ENCODE measurements at regions not wholly inside any gene's neighbourhood (a gene's known extent, or its start where the extent isn't known, plus 50 kb on each side); places are given as distances from the start of the nearest gene placed in this dataset.
"Not testable (repeated sequence)": the region's sequence is repeated elsewhere in the genome, so short reads cannot be mapped to it uniquely, and the experiment has no call there.

DNA sequence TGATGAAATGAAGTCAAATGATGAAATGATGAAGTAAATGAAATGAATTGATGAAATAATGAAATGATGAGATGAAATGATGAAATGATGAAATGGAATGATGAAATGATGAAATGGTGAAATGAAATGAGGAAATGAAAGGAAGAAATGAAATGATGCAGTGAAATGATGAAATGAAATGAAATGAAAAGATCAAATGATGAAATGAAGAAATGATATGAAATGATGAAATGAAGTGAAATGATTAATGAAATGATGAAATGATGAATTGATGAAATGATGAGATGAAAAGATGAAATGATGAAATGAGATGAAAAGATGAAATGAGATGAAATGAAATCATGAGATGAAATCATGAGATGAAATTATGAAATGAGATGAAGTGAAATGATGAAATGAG, 139.2 kb upstream of the ERV3-1 start:
- not testable (repeated sequence) for DNase-seq

DNA sequence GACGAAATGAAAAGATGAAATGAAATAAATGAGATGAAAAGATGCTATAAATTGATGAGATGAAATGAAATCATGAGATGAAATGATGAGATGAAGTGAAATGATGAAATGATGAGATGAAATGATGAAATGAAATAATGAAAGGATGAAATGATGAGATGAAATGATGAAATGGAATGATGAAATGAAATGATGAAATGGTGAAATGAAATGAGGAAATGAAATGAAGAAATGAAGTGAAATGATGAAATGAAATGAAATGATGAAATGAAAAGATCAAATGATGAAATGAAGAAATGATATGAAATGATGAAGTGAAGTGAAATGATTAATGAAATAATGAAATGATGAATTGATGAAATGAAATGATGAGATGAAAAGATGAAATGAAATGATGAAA, 138.5 kb upstream of the ERV3-1 start:
- DNase-seq: not testable (repeated sequence)

- not testable (repeated sequence) for DNase-seq
These were observed 138.1 kb upstream of the ERV3-1 start for GRCh38 chr7:65144557-65144956.

DNA sequence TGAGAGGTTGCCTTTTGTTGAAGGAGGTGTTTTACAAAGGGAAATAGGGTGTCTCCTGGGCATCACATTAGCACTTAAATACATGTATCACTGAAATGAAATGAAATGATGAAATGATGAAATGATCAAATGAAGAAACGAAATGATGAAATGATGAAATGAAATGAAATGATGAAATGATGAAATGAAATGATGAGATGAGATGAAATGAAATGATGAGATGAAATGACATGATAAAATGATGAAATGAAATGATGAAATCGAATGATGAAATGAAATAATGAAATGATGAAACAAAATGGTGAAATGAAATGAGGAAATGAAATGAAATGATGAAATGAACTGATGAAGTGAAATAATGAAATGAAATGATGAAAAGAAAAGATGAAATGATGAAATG, 137.6 kb upstream of the ERV3-1 start:
- not testable (repeated sequence) for DNase-seq

DNA sequence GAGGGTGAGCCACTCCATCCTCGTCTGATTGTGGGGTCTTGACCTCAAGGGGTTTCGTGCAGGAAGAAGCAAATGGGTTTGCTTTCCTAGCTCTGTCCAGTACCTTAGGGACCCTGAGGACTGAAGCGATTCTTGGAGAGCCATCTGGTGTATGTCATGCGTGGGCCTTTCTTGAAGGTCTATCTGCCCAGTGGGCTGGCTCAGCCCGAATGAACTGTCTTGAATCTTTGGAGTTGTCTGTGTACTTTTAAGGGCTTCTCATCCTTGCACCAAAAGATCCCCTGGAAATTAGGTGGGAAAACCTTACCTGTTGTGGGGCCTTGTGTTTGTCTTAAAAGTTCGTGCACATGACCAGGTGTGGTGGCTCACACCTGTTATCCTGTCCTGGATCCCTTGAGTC, 135.4 kb upstream of the ERV3-1 start:
- DNase-seq: not testable (repeated sequence)

- DNase-seq: not testable (repeated sequence)
These were observed 134.9 kb upstream of the ERV3-1 start for GRCh38 chr7:65141405-65141778.

DNA sequence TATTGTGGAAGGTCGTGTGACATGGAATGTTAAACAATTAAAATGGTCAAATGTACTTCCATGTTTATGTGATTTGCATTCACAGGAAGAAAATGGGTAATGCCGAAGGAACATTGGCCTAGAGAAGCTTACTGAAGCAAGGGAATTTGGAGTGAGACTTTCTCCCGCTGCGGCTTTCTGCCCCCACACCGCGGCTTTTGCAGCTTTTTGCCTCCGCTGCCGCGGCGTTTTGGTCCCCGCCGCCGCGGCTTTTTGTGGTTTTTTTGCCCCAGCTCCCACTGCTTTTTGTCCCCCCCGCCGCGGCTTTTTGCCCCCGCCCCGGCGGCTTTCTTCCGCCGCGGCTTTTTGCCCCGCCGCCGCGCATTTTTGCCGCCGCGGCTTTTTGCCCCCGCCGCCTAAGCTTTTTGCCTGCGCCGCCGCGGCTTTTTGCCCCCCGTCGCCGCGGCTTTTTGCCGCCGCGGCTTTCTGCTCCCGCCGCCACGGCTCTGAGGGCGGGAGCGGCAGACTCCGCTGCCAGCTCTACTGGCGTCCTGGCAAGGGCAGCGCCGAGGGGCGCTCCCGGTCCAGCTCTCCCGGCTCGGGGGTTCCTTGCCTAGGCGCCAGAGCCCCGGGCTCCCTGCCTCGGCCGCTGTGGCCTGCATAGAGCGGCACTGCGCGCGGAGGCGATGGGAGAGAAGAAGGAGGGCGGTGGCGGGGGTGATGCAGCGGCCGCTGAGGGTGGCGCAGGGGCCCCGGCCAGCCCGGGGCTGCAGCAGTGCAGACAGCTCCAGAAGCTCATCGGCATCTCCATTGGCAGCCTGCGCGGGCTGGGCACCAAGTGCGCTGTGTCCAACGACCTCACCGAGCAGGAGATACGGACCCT, 134.3 kb upstream of the ERV3-1 start:
- not testable (repeated sequence) for DNase-seq

- not testable (repeated sequence) for DNase-seq
These were observed 130.4 kb upstream of the ERV3-1 start for GRCh38 chr7:65136850-65137249.

GRCh38 chr7:65133087-65133486, 126.6 kb upstream of the ERV3-1 start:
- not testable (repeated sequence) for DNase-seq

GRCh38 chr7:65132256-65132655, 125.8 kb upstream of the ERV3-1 start:
- not testable (repeated sequence) for DNase-seq

DNA sequence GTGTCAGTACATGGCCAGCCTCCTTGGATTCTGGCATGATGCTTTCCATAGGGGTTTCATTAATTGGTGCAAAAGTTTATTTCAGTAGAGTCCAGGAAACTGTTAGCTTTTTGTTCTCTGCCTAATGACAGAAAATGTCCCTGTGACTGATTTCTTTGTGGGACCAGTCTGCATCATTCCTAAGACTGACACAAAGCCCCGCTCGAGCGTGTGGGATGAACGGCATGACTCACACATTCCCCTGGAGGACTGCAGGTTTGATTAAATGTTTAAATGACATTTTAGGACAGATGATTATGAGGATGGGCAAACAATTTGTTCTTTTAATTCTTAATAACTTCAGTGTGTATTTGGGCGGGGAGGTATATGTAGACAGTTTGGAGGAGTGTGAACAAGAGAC, 120.9 kb upstream of the ERV3-1 start:
- DNase-seq: not testable (repeated sequence)

DNA sequence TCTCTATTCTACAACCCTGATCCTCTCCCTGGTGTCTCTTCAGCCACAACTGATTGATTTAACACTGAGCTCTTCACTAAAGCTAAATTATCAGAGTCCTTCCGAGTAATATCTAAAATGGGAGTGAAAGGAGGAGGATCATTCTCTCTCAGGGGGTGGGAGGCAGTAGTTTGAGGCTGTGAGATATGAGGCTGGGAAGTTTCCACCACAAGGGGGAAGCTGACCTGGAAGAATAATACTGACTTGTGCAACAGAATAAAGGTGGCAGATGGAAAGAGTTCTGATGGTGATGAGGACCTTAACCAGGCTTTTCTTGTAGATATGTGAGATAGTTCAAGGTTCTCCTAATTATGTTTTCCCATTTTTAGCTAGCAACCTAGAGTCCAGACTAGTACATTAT, 118.1 kb upstream of the ERV3-1 start:
- DNase-seq: not testable (repeated sequence)

DNA sequence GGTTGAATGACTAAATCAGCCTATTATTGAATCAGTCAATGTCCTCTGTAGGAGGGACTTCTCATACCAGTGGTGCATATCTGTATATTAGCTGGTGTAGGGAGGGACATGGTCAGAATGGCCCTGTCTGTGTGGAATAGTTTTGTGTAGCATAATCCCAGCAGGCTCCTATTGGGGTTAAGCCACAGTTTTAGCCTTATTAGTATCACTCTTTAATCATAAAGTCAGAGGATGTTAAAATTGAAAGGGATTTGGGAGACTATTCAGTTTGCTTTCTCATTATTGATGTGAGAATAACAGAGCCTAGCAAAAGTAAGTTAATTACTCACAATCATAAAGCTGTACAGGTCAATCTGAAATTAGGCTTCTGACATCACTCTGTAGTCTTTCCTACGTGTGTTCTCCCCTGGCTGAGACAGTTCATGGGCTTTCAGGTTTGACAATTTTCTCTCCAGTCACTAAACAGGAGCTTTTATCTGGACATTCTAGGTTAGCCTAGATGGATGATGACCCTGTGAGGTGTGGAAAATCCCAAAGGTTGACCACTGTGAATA, 99.2 kb upstream of the ERV3-1 start:
- DNase-seq: not testable (repeated sequence)

DNA sequence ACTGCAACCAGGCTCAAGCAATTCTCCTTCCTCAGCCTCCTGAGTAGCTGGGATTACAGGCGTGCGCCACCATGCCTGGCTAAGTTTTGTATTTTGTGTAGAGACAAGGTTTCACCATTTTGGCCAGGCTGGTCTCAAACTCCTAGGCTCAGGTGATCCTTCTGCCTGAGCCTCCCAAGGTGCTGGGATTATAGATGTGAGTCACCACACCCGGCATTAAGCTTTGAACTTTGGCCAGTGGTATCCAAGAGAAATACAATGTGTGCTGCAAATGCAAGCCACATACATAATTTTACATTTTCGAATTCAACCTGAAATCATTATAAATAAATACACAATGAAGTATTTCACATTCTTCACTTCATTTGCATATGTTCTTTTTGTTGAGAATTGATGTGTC, 94.0 kb upstream of the ERV3-1 start:
- not testable (repeated sequence) for DNase-seq

DNA sequence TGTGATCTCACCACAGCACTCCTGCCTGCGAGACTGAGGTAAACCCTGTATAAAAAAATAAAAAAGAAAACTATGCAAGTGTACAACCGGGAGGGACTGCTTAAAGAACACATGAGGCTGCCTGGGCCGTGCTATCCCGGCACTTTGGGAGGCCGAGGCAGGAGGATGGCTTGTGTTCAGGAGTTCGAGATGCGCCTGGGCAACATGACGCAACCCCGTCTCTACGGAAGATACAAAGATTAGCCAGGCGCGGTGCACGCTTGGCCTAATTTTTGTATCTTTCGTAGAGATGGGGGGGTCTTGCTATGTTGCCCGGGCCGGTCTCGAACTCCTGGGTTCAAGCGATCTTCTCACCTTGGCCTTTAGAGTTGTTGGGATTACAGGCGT, 75.2 kb upstream of the ERV3-1 start:
- not testable (repeated sequence) for DNase-seq

- DNase-seq: peak; percentile 10
These were observed 74.5 kb upstream of the ERV3-1 start for GRCh38 chr7:65080799-65081668.

- not testable (repeated sequence) for DNase-seq
These were observed 68.5 kb upstream of the ERV3-1 start for GRCh38 chr7:65074959-65075358.

DNA sequence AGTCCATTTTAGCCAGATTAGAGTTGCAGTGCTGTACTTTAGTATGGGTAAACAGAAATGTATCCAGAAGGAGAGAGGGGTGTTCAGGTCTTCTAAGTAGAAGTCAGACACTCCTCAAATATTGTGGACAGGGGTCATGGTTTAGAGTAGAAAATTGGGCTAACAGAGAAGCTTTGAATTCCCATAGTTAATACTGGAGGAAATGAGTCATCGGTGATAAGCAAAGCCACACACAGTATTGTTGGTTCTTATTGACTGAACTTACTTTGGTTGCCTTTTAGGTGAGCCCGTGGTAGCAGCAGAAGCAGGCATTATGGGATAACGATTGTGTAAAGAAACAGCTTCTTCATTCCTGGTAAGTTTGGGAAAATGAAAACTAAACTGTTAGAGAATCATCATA, 66.7 kb upstream of the ERV3-1 start:
- DNase-seq: not testable (repeated sequence)

DNA sequence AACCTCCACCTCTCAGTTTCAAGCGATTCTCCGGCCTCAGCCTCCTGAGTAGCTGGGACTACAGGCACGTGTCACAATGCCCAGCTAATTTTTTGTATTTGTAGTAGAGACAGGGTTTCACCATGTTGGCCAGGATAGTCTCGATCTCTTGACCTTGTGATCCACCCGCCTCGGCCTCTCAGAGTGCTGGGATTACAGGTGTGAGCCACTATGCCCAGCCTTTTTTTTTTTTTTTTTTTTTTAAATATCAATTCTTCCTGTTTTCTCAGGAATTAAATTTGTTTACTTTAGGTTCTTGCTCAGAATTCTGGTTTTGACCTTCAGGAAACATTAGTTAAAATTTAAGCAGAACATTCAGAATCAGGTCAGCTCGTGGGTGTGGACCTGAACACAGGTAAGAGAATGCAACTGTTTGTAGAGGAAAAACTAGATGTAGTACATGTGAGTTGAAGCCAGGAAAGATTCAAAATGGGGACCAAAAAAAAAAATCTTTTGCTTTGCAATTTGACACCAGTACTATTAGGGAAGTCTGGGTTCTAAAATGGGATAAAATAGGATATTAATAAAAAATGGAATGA, 65.5 kb upstream of the ERV3-1 start:
- DNase-seq: not testable (repeated sequence)

- DNase-seq: not testable (repeated sequence)
These were observed 63.0 kb upstream of the ERV3-1 start for GRCh38 chr7:65069476-65069875.

GRCh38 chr7:65062566-65062965, 56.1 kb upstream of the ERV3-1 start:
- DNase-seq: not testable (repeated sequence)

DNA sequence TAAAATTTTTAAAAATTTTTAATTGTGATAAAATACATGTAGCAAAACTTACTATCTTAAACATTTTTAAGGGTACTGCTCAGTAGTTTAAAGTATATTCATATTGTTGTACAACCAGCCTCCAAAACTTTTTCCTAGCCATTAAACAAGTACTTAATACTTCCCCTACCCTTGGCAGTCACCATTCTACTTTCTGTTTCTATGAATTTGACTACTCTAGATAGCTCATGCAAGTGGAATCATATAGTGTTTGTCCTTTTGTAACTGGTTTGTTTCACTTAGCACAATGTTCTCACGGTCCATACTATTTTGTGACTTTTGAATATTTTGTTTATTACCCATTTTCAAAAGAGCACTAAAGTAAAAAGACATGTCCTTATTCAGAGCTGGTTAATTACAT, 52.8 kb upstream of the ERV3-1 start:
- not testable (repeated sequence) for DNase-seq
